H9 (cell line): ENCODE measurements at regions not wholly inside any gene's neighbourhood (a gene's known extent, or its start where the extent isn't known, plus 50 kb on each side); places are given as distances from the start of the nearest gene placed in this dataset.

Experiments
- DNase-seq: peaks from one replicate; pipeline ENCODE4 v3.0.0-alpha.2; 2017
- H2AFZ ChIP-seq: one replicate; pipeline ENCODE4 v1.6.1; 2013; ENCODE audit warnings: mild to moderate bottlenecking, low read length, control low read depth, moderate library complexity
- H2AK5ac ChIP-seq: 2 replicates; pipeline ENCODE4 v1.6.1; 2013; ENCODE audit warnings: low read length, control low read depth, mixed read lengths; ENCODE audit not compliant: insufficient read length
- H2BK120ac ChIP-seq: one replicate; pipeline ENCODE4 v1.6.1; 2013; ENCODE audit warnings: low read depth, mild to moderate bottlenecking, low read length, control low read depth, inconsistent platforms; ENCODE audit not compliant: poor library complexity, severe bottlenecking
- H2BK12ac ChIP-seq: 2 replicates; pipeline ENCODE4 v1.6.1; 2013; ENCODE audit warnings: low read length, control low read depth, mixed read lengths, low read depth; ENCODE audit not compliant: insufficient read length
- H2BK15ac ChIP-seq: 2 replicates; pipeline ENCODE4 v1.6.1; 2013; ENCODE audit warnings: low read depth, low read length, control low read depth
- H2BK20ac ChIP-seq: one replicate; pipeline ENCODE4 v1.6.1; 2013; ENCODE audit warnings: low read depth, mild to moderate bottlenecking, low read length, control low read depth, inconsistent platforms; ENCODE audit not compliant: poor library complexity, severe bottlenecking
- H2BK5ac ChIP-seq: 2 replicates; pipeline ENCODE4 v1.6.1; 2013; ENCODE audit warnings: low read length, control low read depth, mixed read lengths; ENCODE audit not compliant: insufficient read length
- H3K14ac ChIP-seq: 2 replicates; pipeline ENCODE4 v1.6.1; 2013; ENCODE audit warnings: low read length, control low read depth; ENCODE audit not compliant: insufficient read depth
- H3K18ac ChIP-seq: 2 replicates; pipeline ENCODE4 v1.6.1; 2013; ENCODE audit warnings: low read depth, mild to moderate bottlenecking, mixed read lengths, low read length, control low read depth; ENCODE audit not compliant: insufficient read length
- H3K23ac ChIP-seq: 2 replicates; pipeline ENCODE4 v1.6.1; 2013; ENCODE audit warnings: low read length, control low read depth, mixed read lengths, low read depth; ENCODE audit not compliant: insufficient read length
- H3K23me2 ChIP-seq: 2 replicates; pipeline ENCODE4 v1.6.1; 2013; ENCODE audit warnings: low read depth, mild to moderate bottlenecking, mixed read lengths, low read length, control low read depth; ENCODE audit not compliant: insufficient read length, poor library complexity, severe bottlenecking
- H3K27ac ChIP-seq: 2 replicates; pipeline ENCODE4 v1.5.1; 2013; ENCODE audit warnings: low read length, control low read depth, mixed read lengths, low read depth; ENCODE audit not compliant: insufficient read length
- H3K27me3 ChIP-seq: 2 replicates; pipeline ENCODE4 v1.6.1; 2013; ENCODE audit warnings: low read length, control low read depth, inconsistent platforms; ENCODE audit not compliant: insufficient read depth
- H3K4ac ChIP-seq: 2 replicates; pipeline ENCODE4 v1.6.1; 2013; ENCODE audit warnings: low read depth, mild to moderate bottlenecking, control low read depth, inconsistent platforms, low read length, moderate library complexity
- H3K4me1 ChIP-seq: 2 replicates; pipeline ENCODE4 v1.6.1; 2013; ENCODE audit warnings: low read length, control low read depth, inconsistent platforms; ENCODE audit not compliant: insufficient read depth
- H3K4me2 ChIP-seq: 2 replicates; pipeline ENCODE4 v1.6.1; 2013; ENCODE audit warnings: low read length, control low read depth, mixed read lengths; ENCODE audit not compliant: insufficient read length, insufficient read depth
- H3K56ac ChIP-seq: 2 replicates; pipeline ENCODE4 v1.6.1; 2013; ENCODE audit warnings: low read depth, mild to moderate bottlenecking, mixed read lengths, low read length, control low read depth; ENCODE audit not compliant: insufficient read length
- H3K79me1 ChIP-seq: 2 replicates; pipeline ENCODE4 v1.6.1; 2013; ENCODE audit warnings: low read depth, mild to moderate bottlenecking, moderate library complexity, low read length, control low read depth, inconsistent platforms; ENCODE audit not compliant: insufficient read depth, poor library complexity, severe bottlenecking
- H3K79me2 ChIP-seq: 2 replicates; pipeline ENCODE4 v1.6.1; 2013; ENCODE audit warnings: low read length, control low read depth, inconsistent platforms; ENCODE audit not compliant: insufficient read depth
- H3K9ac ChIP-seq: 2 replicates; pipeline ENCODE4 v1.6.1; 2013; ENCODE audit warnings: low read length, control low read depth, mixed read lengths; ENCODE audit not compliant: insufficient read length; ENCODE audit errors: extremely low read depth
- H3K9me3 ChIP-seq: one replicate; pipeline ENCODE4 v1.6.1; 2013; ENCODE audit warnings: low read depth, low read length, inconsistent platforms; ENCODE audit not compliant: control insufficient read depth
- H3T11ph ChIP-seq: one replicate; pipeline ENCODE4 v1.6.1; 2013; ENCODE audit warnings: mild to moderate bottlenecking, low read length, control low read depth, inconsistent platforms
- H4K20me1 ChIP-seq: one replicate; pipeline ENCODE4 v1.6.1; 2013; ENCODE audit not compliant: control insufficient read depth, insufficient read length, insufficient read depth
- H4K5ac ChIP-seq: 2 replicates; pipeline ENCODE4 v1.6.1; 2013; ENCODE audit warnings: low read depth, mild to moderate bottlenecking, mixed read lengths, low read length, control low read depth; ENCODE audit not compliant: insufficient read length
- H4K8ac ChIP-seq: replicated peaks from 2 replicates; pipeline ENCODE4 v1.6.1; 2013; ENCODE audit warnings: low read length, control low read depth, mixed read lengths, low read depth; ENCODE audit not compliant: insufficient read length
- H4K91ac ChIP-seq: 2 replicates; pipeline ENCODE4 v1.6.1; 2013; ENCODE audit warnings: low read depth, mild to moderate bottlenecking, moderate library complexity, mixed read lengths, low read length, control low read depth; ENCODE audit not compliant: insufficient read length
- H3K27ac Mint-ChIP-seq, 3 experiments: 2 replicates in 2 of 3; 3 replicates in 1 of 3; pipeline ENCODE4 v1.8.0; 2020 to 2021; ENCODE audit warnings: mixed read lengths in 3 of 3, mild to moderate bottlenecking in 1 of 3, moderate library complexity in 1 of 3
- H3K27me3 Mint-ChIP-seq: 2 replicates; pipeline ENCODE4 v1.8.0; 2021; ENCODE audit warnings: low read depth, mild to moderate bottlenecking, moderate library complexity, mixed read lengths
- H3K36me3 Mint-ChIP-seq, 3 experiments: 2 replicates in 2 of 3; 3 replicates in 1 of 3; pipeline ENCODE4 v1.8.0; 2020 to 2021; ENCODE audit warnings: low read depth in 3 of 3, mixed read lengths in 3 of 3; ENCODE audit not compliant: insufficient read depth in 1 of 3
- H3K4me1 Mint-ChIP-seq, 2 experiments: 2 replicates each; pipeline ENCODE4 v1.8.0; 2020; ENCODE audit warnings: mixed read lengths in 2 of 2
- H3K4me3 Mint-ChIP-seq, 2 experiments: 2 replicates in 1 of 2; 3 replicates in 1 of 2; pipeline ENCODE4 v1.8.0; 2020 to 2021; ENCODE audit warnings: mild to moderate bottlenecking in 2 of 2, mixed read lengths in 2 of 2, moderate library complexity in 1 of 2
- H3K9me3 Mint-ChIP-seq, 2 experiments: 2 replicates in 1 of 2; 3 replicates in 1 of 2; pipeline ENCODE4 v1.8.0; 2020; ENCODE audit warnings: mild to moderate bottlenecking in 2 of 2, mixed read lengths in 2 of 2, moderate library complexity in 1 of 2
- WGBS: extraction: QIAGEN DNeasy Blood & Tissue Kit; methylation state at CpG from one replicate; pipeline ENCODE4 v1.1.7; 2013; ENCODE audit warnings: missing lambda C conversion rate, low lambda C conversion rate, mixed read lengths; ENCODE audit not compliant: insufficient read length; ENCODE audit errors: extremely low coverage; 5-methylcytosine and 5-hydroxymethylcytosine counted together
- TF ChIP-seq, protein P1 (sequence below): fragments of 200-600 bp; sonication (generic); conservative IDR thresholded peaks from 3 replicates; pipeline ENCODE4 v1.8.0; 2021; ENCODE audit warnings: antibody characterized with exemption, mild to moderate bottlenecking

DNA sequence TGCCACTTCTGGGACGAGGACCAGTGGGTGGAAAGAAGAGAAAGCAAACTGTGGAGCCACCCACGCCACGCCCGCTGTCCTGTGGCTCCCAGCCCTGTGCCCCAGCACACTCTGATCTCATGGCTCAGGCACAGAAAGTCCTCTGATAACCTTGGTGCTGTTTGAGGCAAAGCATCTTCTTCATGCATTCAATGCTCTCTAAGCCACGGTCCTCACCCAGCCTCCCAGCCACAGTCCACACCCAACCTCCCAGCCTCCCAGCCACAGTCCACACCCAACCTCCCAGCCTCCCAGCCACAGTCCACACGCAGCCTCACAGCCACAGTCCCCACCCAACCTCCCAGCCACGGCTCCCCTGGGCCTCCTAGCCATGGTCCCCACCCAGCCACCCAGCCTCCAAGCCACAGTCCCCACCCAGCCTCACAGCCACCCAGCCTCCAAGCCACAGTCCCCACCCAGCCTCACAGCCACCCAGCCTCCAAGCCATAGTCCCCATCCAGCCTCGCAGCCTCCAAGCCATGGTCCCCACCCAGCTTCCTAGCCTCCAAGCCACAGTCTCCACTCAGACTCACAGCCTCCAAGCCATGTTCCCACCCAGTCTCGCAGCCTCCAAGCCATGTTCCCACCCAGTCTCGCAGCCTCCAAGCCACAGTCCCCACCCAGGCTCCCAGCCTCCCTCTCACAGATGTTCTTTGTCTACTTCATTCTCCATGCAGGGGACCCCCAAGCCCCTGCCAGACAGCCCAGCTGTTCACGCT lies 74.9 kb downstream of the SOX1 start:
- H3K4ac ChIP-seq, result no peak overlapping the region
- H3K36me3 Mint-ChIP-seq, result no peaks in the 10 kb centered on the region; a peak in 1 of 7 replicates
- H3K27me3 Mint-ChIP-seq, result peaks cover 31% of the 10 kb centered on the region
- DNase-seq, result no peak
- no peak overlapping the region for H4K91ac ChIP-seq
- H3K56ac ChIP-seq, result no peak overlapping the region
- H4K8ac ChIP-seq, result no peak overlapping the region
- H2AFZ ChIP-seq, result no peak overlapping the region
- H3K79me1 ChIP-seq, result no peaks in the 10 kb centered on the region
- no peak overlapping the region for H3K23ac ChIP-seq
- no peak overlapping the region for H3K4me2 ChIP-seq
- H2BK120ac ChIP-seq, result no peak overlapping the region
- no peak overlapping the region for H3K27ac ChIP-seq
- H3K9me3 Mint-ChIP-seq, result no peaks in the 10 kb centered on the region; a peak in 2 of 5 replicates
- H3K4me1 ChIP-seq, result no peaks in the 10 kb centered on the region
- TF ChIP-seq, protein P1, sequence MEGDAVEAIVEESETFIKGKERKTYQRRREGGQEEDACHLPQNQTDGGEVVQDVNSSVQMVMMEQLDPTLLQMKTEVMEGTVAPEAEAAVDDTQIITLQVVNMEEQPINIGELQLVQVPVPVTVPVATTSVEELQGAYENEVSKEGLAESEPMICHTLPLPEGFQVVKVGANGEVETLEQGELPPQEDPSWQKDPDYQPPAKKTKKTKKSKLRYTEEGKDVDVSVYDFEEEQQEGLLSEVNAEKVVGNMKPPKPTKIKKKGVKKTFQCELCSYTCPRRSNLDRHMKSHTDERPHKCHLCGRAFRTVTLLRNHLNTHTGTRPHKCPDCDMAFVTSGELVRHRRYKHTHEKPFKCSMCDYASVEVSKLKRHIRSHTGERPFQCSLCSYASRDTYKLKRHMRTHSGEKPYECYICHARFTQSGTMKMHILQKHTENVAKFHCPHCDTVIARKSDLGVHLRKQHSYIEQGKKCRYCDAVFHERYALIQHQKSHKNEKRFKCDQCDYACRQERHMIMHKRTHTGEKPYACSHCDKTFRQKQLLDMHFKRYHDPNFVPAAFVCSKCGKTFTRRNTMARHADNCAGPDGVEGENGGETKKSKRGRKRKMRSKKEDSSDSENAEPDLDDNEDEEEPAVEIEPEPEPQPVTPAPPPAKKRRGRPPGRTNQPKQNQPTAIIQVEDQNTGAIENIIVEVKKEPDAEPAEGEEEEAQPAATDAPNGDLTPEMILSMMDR, result no peak
- H4K5ac ChIP-seq, result no peak overlapping the region
- no peak overlapping the region for H2BK5ac ChIP-seq
- no peaks in the 10 kb centered on the region for H4K20me1 ChIP-seq
- H3K9me3 ChIP-seq, result no peaks in the 10 kb centered on the region
- no peak overlapping the region; the same call in 1 of the 2 replicates for H3K14ac ChIP-seq
- H3T11ph ChIP-seq, result no peak overlapping the region
- no peak overlapping the region for H2BK20ac ChIP-seq
- H2AK5ac ChIP-seq, result no peak overlapping the region
- no peaks in the 10 kb centered on the region for H3K4me1 Mint-ChIP-seq
- no peak overlapping the region for H3K9ac ChIP-seq
- H3K27ac Mint-ChIP-seq, result no peak overlapping the region
- no CpG with 5 or more reads among the region's 11 CpGs for WGBS
- no peaks in the 10 kb centered on the region for H3K79me2 ChIP-seq
- no peak overlapping the region for H3K18ac ChIP-seq
- no peak overlapping the region for H3K4me3 Mint-ChIP-seq
- no peaks in the 10 kb centered on the region for H3K27me3 ChIP-seq
- H2BK15ac ChIP-seq, result no peak overlapping the region
- no peak overlapping the region for H2BK12ac ChIP-seq
- H3K23me2 ChIP-seq, result no peaks in the 10 kb centered on the region
